Heart left ventricle (tissue), 16 donors: ENCODE measurements at regions not wholly inside any gene's neighbourhood (a gene's known extent, or its start where the extent isn't known, plus 50 kb on each side); places are given as distances from the start of the nearest gene placed in this dataset.

Source experiments
- ATAC-seq, 4 donors: fragments of 200-7000 bp; cut with Tn5 transposase; one replicate each; pipeline ENCODE4 v1.9.1; 2020 to 2022; ENCODE audit warnings: moderate library complexity in 4 of 4, mild to moderate bottlenecking in 3 of 4, moderate number of reproducible peaks in 1 of 4
- DNase-seq, 5 donors: peaks; one replicate each; pipeline ENCODE4 v3.0.0-alpha.2; 2020
- H3K27ac ChIP-seq, 12 donors: fragments of 200-600 bp; sonication (generic) in 4 of 12; one replicate each; pipeline versions ENCODE4 v1.5.0 to v1.8.0; 2016 to 2022; ENCODE audit warnings: mild to moderate bottlenecking in 2 of 12
- H3K27me3 ChIP-seq, 9 donors: fragments of 200-600 bp; sonication (generic) in 2 of 9; one replicate each; pipeline versions ENCODE4 v1.5.1 to v1.8.0; 2016 to 2022; ENCODE audit warnings: mild to moderate bottlenecking in 3 of 9
- H3K36me3 ChIP-seq, 9 donors: fragments of 200-600 bp; sonication (generic) in 2 of 9; one replicate each; pipeline versions ENCODE4 v1.5.0 to v1.8.0; 2018 to 2022; ENCODE audit warnings: mild to moderate bottlenecking in 2 of 9
- H3K4me1 ChIP-seq, 12 donors: fragments of 200-600 bp; sonication (generic) in 4 of 12; one replicate each; pipeline versions ENCODE4 v1.5.0 to v1.8.0; 2016 to 2022; ENCODE audit warnings: mild to moderate bottlenecking in 3 of 12
- H3K4me3 ChIP-seq, 12 donors: fragments of 200-600 bp; sonication (generic) in 4 of 12; one replicate each; pipeline versions ENCODE4 v1.5.0 to v1.8.0; 2017 to 2022; ENCODE audit warnings: mild to moderate bottlenecking in 9 of 12, moderate library complexity in 4 of 12
- H3K9me3 ChIP-seq, 12 donors: fragments of 200-600 bp; sonication (generic) in 4 of 12; one replicate each; pipeline versions ENCODE4 v1.5.0 to v1.8.0; 2016 to 2022; ENCODE audit warnings: mild to moderate bottlenecking in 1 of 12
- POLR2A ChIP-seq, 2 donors: fragments of 450-650 bp; IDR thresholded peaks; one replicate each; pipeline ENCODE4 v1.6.1; 2017; ENCODE audit warnings: antibody characterized with exemption in 2 of 2, mild to moderate bottlenecking in 2 of 2, moderate library complexity in 2 of 2
- WGBS, 4 donors: extraction: QIAGEN DNeasy Blood & Tissue Kit in 2 of 4; methylation state at CpG; one replicate each; pipeline versions ENCODE4 v1.1.5 to v1.1.7; 2013 to 2018; 5-methylcytosine and 5-hydroxymethylcytosine counted together
- intact Hi-C, 10 donors: fragments of 100-400 bp; cut with DNase I; formaldehyde crosslinking; loops; one replicate each; pipeline versions ENCODE4 v1.11.1 to v1.14.2; 2022
- TF ChIP-seq, protein P1 (sequence below), 12 donors: fragments of 200-600 bp; sonication (generic) in 4 of 12; IDR thresholded peaks; one replicate each; pipeline versions ENCODE4 v1.5.0 to v1.8.0; 2018 to 2022; ENCODE audit warnings: antibody characterized with exemption in 12 of 12, mild to moderate bottlenecking in 5 of 12
- donor health status: ischemic (EF 13 %, LVEDD 7.1; RV severe dilation, severe dysfunction).
- donor health status: healthy with polysubstance abuse.
- donor health status: DM: no; HTN: yes; CAD: no.
- donor health status: DM: no; HTN: no; CAD: no.
- donor health status: ischemic (EF 25% LVEDD 6.9; RV normal size, moderate dysfunction).
- donor health status: ischemic (EF 25% LVEDD 5.7; RV mildly dilated, moderate dysfunction).
- donor health status: healthy.
- donor health status: DM: yes; HTN: yes; CAD: no.
- donor health status: ischemic (EF 35%, LVEDD 5.7; RV mildly dilated, moderate dysfunction).
- donor health status: nonischemic (EF 11% LVEDD 7.7; RV severe dilation, severe dysfunction).
- donor health status: DM: yes; HTN: yes; CAD: no.
- donor health status: PGD.
- donor health status: ischemic (EF 29% LVEDD 5.4; RV normal size, mild dysfunction).
- donor health status: nonischemic (EF 23%, LVEDD 6.1; RV moderate dilation, normal function).

DNA sequence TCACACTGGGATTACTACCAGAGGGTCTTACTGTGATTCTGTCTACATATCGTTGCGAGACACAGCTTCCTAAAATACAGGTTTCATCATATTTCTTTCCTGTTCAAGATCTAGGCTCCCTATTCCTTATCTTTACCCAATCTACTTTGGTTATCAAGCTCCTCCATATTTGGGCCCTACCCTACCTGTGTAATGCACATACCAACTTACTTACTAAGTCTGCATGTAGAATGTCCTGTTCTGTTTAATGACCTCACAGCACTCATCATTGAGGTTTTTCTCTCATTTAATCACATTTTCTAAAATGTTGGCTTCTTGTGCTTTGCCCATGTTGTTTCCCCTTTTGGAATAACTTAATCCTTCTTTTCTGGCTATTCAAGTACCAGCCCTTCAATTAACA, 551.1 kb downstream of the ZEB2 start:
- intact Hi-C loops: no loop called here
- Histone ChIP-seq H3K36me3 (no peaks in the 10 kb centered on the region), H3K9me3 (no peaks in the 10 kb centered on the region), H3K4me3 (no peak overlapping the region), H3K27ac (no peak overlapping the region), H3K4me1 (no peaks in the 10 kb centered on the region), H3K27me3 (no peaks in the 10 kb centered on the region)
- DNase-seq (no peak), ATAC-seq (no peak)
- TF ChIP-seq, protein P1, sequence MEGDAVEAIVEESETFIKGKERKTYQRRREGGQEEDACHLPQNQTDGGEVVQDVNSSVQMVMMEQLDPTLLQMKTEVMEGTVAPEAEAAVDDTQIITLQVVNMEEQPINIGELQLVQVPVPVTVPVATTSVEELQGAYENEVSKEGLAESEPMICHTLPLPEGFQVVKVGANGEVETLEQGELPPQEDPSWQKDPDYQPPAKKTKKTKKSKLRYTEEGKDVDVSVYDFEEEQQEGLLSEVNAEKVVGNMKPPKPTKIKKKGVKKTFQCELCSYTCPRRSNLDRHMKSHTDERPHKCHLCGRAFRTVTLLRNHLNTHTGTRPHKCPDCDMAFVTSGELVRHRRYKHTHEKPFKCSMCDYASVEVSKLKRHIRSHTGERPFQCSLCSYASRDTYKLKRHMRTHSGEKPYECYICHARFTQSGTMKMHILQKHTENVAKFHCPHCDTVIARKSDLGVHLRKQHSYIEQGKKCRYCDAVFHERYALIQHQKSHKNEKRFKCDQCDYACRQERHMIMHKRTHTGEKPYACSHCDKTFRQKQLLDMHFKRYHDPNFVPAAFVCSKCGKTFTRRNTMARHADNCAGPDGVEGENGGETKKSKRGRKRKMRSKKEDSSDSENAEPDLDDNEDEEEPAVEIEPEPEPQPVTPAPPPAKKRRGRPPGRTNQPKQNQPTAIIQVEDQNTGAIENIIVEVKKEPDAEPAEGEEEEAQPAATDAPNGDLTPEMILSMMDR (IDR thresholded peaks at IDR 0.05): no peak
- no peak for TF ChIP-seq POLR2A (IDR thresholded peaks at IDR 0.05)
- 94 to 96% (median 95%) methylated on average over 2 of the region's 2 CpGs for WGBS, 4 donors

DNA sequence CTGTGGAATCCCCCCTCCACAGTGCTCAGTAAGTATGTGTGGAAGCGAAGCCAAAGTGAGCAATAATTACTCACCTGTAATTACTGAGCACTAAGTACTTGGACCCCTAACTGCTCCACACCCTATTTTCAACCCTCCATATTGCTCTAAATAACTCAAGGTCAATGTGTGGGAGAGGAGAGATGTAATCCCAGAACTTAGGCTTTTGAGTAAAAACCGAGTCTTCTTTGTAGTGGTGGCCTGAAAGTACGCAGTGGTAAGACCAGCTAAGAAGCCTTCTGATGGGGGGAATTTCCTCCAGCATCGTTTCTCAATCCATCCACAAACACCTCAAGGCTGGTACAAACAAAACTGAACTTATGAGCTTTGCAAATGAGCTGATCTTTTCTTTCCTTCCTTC, 551.6 kb downstream of the ZEB2 start:
- Histone ChIP-seq H3K36me3 (no peaks in the 10 kb centered on the region), H3K27ac (no peak overlapping the region), H3K27me3 (no peaks in the 10 kb centered on the region), H3K4me3 (no peak overlapping the region), H3K9me3 (no peaks in the 10 kb centered on the region), H3K4me1 (no peaks in the 10 kb centered on the region)
- DNase-seq (no peak), ATAC-seq (no peak)
- no peak for TF ChIP-seq POLR2A (IDR thresholded peaks at IDR 0.05)
- intact Hi-C loops: no loop called here
- WGBS, 4 donors: 87 to 97% (median 96%) methylated on average over 4 of the region's 4 CpGs

DNA sequence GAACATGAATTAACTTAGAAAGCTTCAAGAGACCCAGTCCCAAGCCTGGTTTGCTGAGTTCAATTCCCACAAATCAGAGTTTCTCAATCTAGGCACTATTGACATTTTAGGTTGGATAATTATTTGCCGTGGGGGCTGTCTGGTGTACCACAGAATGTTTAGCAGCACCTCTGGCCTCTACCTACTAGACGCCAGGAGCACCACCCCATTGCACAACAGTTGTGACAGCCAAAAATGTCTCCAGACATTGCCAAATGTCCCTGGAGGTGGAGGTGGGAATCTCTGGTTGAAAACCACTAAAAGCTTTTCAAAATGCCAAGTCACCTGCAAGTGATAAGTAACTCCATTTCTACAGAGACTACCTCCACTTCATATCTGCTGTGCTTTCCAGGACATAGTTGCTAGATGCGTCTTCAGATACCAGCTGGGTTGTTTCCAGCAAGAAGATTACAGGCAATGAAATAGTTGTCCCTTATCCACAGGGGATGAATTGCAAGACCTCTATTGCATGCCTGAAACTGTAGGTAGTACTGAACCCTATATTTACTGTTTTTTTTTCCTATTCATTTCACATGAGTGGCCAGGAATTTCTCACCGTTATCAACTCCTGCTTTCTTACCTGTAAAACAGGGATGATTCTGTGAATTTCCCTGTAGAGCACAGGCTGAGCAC, 554.3 kb downstream of the ZEB2 start:
- Histone ChIP-seq H3K4me3 (no peak overlapping the region), H3K9me3 (no peaks in the 10 kb centered on the region), H3K27ac (no peak overlapping the region), H3K27me3 (no peaks in the 10 kb centered on the region), H3K36me3 (no peaks in the 10 kb centered on the region), H3K4me1 (no peaks in the 10 kb centered on the region)
- intact Hi-C loops: no loop called here
- WGBS, 4 donors: 93 to 96% (median 95%) methylated on average over 4 of the region's 4 CpGs
- no peak for DNase-seq
- no peak for ATAC-seq
- TF ChIP-seq, protein P1 (IDR thresholded peaks at IDR 0.05): no peak
- TF ChIP-seq POLR2A (IDR thresholded peaks at IDR 0.05): no peak

DNA sequence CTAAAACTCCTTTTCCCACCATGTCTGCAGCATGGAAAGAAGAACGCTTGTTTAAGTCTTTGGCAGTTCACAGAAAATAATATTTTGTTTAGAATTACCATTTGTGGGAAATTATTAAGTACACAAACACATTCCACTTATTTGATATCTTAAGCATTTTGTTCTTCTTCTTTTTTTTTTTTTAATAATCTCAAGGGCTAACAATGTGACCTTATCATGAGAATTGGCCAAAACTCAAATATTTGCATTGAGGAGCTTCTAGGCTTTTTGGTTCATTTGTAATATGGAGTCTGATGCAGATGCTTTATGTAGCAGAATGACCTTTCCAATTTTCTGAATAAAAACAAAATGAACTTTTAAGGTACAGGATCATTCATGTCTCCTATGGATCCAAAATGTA, 555.0 kb downstream of the ZEB2 start:
- no peaks in the 10 kb centered on the region for H3K27me3 ChIP-seq
- H3K9me3 ChIP-seq: no peaks in the 10 kb centered on the region
- no peak overlapping the region for H3K4me3 ChIP-seq
- DNase-seq: no peak
- TF ChIP-seq POLR2A (IDR thresholded peaks at IDR 0.05): no peak
- TF ChIP-seq, protein P1 (IDR thresholded peaks at IDR 0.05): no peak
- no peaks in the 10 kb centered on the region for H3K4me1 ChIP-seq
- no peaks in the 10 kb centered on the region for H3K36me3 ChIP-seq
- ATAC-seq: no peak
- 84 to 92% (median 86%) methylated on average over 1 of the region's 1 CpG for WGBS, 4 donors
- intact Hi-C loops: no loop called here
- no peak overlapping the region for H3K27ac ChIP-seq

DNA sequence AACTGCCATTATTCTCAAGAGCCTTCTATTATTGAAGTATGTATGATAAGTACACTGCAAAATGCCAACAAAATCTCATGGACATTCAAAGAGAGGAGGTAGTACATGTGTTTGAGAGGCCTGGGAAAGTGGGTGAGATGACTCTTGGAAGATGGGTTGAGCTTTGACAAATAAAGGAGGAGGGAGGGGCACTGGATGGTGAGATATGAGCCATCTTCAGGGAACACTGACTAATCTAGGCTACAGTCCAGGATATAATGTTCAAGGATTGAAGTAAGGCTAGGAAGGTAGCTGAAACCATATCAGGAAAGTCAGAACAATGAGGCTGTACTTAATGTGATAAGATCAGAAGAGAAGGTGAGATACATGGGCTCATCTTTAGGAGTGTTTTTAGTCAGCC, 559.7 kb downstream of the ZEB2 start:
- no peak for DNase-seq
- H3K4me1 ChIP-seq: peaks cover 0 to 7% (median 1%) of the 10 kb centered on the region in 12 donors
- H3K36me3 ChIP-seq: no peaks in the 10 kb centered on the region
- no peak overlapping the region for H3K4me3 ChIP-seq
- TF ChIP-seq, protein P1 (IDR thresholded peaks at IDR 0.05): no peak
- TF ChIP-seq POLR2A (IDR thresholded peaks at IDR 0.05): no peak
- intact Hi-C loops: no loop called here
- H3K27ac ChIP-seq: no peak overlapping the region
- no peaks in the 10 kb centered on the region for H3K27me3 ChIP-seq
- peaks cover 0 to 11% (median 0%) of the 10 kb centered on the region in 12 donors for H3K9me3 ChIP-seq
- no peak for ATAC-seq
